ENCODE measurements at regions not wholly inside any gene's neighbourhood (a gene's known extent, or its start where the extent isn't known, plus 50 kb on each side); places are given as distances from the start of the nearest gene placed in this dataset.

DNA sequence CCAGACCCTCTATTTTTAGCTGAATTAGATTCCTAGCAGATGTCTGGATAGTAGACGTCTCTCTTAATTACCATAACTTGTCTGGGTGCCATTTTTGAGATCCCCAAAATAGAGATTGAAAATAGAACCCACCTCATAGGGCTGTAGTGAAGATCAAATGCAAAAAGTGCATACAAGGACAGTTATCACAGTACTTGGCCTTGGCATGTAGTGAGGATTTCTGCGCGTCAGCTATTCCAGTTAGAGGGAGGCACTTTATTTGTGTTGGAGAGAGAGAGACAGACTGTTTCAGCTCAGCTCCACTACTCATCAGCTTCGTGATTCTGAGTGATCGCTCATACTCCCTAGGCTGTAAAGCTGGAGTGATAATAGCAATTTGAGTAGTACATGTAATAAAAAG is 59.6 kb upstream of the CDH13 start:
- no peak for DNase-seq (ENCODE audit: low read depth, low spot score)

DNA sequence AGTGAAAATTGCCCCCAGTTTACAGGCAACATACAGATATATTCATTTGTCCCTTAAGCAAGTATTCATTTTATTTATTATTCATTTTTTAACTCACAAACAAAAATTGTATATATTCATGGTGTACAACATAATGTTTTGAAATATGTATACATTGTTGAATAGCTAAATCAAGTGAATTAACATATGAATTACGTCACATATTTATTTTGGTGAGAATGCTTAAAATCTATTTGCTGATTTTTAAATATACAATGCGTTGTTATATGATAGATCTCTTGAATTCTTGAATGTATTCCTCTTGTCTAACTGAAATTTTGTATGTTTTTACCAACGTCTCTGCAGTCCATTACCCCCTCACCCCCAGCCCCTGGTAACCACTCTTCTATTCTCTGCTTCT is 63.4 kb upstream of the CDH13 start:
- no peak for DNase-seq (ENCODE audit: low read depth, low spot score)

DNA sequence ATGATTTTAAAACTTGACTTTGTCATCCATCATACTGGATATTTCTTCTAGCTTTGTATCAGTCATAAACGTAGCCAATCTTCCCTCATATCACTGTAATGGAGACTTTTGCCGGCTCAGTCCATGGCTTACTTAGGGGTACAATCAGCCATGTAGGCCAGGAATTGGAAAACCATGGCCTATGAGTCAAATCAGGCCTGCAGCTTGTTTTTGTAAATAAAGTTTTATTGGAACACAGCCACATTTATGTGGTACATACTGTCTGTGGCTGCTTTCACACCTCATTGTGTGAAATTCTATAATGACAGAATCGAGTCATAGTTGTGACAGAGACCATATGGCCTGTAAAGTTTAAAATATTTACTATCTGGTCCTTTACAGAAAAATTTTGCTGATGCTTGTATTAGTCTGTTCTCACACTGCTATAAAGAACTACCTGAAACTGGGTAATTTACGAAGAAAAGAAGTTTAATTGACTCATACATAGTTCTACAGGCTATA is 64.5 kb upstream of the CDH13 start:
- DNase-seq (ENCODE audit: low read depth, low spot score): no peak

DNA sequence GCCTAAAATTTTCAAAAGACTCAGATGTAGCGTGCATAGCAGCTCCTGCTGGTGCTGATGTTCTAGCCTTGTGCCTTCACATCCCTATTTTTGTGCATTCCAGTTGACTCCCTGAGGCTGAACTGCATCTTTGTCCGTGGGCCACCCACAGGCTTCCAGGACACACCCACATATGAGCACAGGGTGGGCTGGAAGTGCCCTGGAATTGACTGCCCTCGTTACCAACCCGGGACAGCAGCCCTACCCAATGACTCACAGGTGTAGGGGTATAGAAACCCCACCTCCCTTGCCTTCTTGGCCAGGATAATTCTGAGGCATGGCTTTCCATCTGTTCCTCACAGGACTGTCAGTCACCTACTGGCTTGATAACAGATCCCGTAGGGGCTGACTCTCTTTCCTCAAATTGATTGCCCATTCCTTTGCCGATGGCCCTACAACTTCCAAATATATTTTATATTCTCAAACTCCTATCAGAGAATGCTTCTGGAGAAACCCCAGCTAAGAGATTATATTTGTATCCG is 65.9 kb upstream of the CDH13 start:
- DNase-seq (ENCODE audit: low read depth, low spot score): no peak

DNA sequence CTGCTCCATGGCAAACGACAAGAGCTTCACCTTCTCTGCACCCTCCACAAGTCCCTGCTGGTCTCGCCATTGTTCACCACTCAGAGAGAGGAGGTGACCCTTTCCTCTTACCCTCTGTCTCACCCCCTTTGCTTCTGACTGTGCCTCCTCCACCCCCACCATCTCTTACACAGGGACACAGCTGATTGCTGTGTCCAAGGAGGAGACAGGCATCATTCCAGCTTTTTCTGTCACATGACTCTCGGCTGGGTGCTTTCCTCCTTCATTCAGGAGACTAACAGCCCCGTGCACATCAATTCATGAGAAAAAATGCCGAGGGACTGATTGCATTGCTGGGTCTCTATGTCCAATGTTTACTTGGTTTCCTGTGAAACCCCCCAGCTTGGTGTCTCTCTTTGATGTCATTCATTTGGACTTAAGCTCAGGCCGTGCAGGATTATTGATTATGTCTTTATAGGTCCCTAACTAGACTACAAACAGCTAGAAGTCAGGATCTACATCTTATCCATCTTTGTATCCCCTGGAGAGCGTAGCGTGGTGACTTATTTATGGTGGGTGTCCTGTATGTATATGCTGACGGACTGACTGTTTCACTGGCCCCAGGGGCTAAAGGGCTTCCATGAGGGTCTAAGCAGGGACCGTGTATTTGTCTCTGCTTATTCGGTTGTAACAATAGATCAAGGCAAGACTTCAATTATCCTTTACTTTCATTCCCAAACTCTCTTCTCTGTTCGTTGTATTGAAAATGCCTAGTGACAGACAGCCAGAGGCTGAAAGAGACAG is 82.2 kb upstream of the CDH13 start:
- no peak for DNase-seq (ENCODE audit: low read depth, low spot score)

DNA sequence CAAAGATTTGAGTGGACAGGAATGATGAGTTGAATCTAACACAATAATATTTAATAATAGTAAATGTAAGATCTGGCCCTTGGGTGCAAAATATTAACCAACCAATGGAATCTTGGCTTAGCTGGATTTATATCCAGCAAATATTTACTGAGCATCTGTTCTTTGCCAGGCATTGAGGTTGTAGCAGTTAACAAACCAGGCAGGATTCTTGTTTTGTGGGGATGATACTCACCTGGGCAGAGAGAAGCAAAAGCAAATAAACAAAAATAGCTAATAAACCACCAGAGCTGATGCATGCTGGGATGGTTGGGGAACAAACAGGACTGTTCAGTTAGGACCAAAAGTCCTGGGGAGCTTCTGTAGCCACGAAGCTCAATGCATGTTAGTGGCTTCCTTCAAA is 84.1 kb upstream of the CDH13 start:
- no peak for DNase-seq (ENCODE audit: low read depth, low spot score)

DNA sequence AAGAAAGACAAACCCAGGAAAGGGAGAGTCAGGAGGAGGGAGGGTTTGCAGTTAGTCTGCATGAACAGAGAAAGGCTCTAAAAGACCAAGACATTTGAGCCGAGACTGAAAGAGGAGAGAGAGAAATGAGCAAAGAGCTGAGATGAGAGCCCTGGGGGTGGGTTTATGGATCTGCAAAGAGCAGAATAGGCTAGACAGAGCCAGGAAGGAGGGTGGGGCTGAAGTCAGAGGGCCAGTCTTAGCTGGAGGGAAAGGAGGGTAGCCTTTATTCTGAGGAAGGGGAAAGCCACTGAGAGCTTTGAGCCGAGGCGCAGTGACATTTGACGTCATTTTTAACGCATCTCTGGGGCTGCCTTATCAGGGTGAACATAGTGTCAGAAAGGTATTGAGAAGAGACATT is 85.7 kb upstream of the CDH13 start:
- no peak for DNase-seq (ENCODE audit: low read depth, low spot score)

DNA sequence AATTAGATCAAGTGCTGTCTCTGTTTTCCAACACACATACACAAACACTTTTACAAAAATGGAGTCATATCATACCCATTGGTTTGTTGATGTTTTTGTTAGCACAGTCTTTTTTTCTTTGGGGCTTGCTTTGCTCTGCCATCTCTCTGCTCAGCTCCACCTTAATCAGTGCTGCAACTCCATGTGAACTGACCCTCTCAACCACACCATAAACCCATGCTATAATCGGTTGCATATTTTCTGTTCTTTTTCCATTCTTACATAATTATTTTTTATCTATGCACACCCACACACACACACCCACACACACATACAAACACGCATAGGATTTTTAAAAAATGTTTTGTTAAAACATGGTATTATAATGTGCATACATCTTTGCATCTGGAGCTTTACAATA is 91.0 kb upstream of the CDH13 start:
- DNase-seq (ENCODE audit: low read depth, low spot score): no peak

DNA sequence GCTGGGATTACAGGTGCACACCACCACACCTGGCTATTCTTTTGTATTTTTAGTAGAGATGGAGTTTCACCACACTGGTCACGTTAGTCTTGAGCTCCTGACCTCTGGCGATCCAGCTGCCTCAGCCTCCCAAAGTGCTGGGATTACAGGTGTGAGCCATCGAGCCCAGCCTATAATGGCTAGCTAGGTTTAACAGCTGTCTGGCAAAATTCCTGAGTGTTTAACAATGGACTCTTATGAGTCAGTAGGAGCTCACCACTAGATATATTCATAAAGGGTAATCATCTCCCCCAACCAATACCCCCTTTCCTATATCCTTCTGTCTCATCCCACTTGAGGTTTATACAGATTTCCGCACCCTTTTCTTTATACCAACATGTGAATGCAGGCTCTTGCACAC is 91.5 kb upstream of the CDH13 start:
- DNase-seq (ENCODE audit: low read depth, low spot score): no peak

DNA sequence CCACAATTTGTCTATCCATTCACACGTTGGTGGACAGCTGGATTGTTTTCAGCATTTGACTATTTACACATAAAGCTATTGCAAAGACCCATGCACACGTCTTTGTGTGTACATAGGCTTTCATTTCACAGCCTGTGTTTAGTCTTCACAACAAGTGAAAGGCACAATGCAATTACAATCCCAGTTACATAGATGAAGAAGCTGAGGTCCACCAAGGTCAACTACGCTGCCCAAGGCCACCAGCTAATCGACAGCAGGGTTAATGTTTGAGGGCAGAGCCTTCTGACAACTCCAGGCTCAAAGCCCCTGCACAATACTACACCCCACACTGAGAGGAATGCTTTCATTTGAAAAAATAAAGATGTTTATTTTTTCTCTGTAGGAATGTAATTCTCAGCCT is 93.6 kb upstream of the CDH13 start:
- DNase-seq (ENCODE audit: low read depth, low spot score): no peak

DNA sequence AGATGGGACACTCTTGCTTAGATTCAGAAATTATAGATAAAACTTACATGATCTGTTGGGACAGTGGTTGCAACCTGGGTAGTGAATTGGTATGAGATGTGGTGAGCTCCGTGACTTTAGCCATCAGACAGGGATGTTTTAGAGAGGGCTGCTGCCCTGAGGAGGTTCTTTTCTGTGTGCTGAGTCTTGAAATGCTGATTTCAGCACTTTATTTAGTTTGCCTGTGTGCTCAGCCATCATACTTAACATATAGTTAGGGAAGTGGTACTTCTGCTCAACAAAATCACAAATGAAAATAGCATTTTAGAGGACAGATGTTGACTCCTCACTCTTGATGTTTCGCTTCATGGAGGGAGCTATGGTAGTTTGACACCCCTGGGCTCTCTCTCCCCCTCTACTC is 95.9 kb upstream of the CDH13 start:
- DNase-seq (ENCODE audit: low read depth, low spot score): no peak

DNA sequence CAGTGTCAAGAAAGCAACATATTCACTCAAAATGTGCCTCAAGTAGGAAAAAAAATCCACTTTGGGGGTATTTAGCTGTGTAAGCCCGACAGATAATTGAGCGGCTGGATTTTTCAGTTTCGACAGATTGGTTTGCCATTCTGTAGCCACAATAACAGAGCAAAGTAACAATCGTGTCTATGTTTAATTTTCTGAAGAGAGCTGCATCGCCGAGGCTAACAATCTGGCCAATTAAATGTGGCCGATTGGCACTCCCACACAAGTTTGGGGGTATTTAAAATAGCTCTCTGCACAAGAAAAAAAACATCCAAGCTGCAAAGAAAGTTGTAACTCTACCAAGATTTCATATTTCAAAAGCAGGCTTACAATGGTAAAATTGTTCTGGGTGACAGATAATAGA is 99.7 kb upstream of the CDH13 start:
- DNase-seq (ENCODE audit: low read depth, low spot score): no peak

DNA sequence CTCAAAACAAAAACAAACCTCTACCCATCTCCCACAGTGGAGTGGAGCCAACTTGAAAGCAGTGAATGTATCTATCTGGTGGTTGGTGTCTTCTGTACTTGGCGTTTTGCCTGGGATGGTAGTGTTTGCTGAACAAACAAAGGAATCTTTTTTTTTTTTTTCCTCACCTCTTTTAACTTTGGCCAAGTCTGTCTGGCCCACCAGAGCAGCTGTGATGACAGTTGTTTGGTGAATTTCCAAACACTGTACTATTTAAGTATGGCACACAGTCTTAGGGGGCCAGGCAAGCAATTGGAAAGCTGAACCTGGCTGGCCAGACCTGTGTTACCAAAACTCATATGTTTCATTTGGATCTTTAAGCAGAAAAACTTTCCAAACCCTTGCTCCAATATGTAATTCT is 101.8 kb upstream of the CDH13 start:
- DNase-seq (ENCODE audit: low read depth, low spot score): no peak

DNA sequence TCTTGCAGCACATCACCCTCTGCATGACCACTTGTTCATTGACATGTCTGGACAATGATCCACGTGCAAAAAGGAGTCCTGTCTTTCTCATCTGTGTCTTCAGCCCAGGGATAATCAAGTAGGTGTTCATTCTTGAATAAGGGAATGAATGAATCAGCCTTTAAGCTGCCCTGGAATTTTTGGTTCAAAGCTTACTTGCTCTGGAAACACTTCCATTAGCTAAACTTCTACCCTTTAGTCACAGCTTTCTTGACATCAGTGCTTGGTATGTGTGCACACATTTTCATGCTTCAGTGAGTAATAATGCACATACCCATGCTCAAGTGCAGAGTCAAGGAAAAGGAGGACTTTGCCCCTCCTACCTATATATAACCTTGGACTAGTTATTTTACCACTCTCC is 103.0 kb upstream of the CDH13 start:
- no peak for DNase-seq (ENCODE audit: low read depth, low spot score)

DNA sequence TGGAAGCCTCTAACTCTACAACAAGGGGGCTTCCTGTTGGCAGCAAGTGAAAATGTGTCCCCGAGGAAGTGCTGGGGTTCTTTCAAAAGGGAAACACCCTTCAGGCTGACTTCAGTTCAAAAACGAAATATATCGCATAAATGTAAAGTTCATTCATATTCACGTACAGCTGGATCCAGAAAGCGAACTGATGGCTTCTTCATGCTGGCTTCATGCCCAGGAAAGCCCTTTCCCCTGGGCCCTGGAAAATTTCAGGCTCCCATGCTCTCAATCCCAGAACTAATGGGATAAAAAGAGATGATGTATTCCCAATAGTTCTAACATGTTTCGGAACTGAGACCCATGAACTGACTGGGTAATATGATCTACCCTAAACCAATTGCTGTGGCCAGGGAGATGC is 104.7 kb upstream of the CDH13 start:
- no peak for DNase-seq (ENCODE audit: low read depth, low spot score)

DNA sequence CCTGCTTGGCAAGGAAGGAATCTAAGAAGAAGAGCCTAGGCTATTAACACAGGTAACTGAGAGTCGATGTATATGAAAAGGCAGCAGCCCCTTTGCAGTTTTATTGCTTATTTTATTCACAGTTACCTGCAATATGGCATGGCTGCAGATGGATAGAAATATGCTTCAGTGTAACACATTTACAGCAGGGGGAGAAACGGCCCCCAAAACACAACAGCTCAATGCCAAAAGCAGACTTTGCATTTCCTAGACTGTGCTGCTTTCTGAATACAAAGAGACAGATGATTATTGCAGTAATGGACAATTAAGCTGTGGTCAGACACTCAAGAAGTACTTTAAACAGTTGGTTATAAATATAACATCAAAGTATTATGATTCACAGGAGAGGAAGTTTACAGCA is 108.0 kb upstream of the CDH13 start:
- no peak for DNase-seq (ENCODE audit: low read depth, low spot score)

DNA sequence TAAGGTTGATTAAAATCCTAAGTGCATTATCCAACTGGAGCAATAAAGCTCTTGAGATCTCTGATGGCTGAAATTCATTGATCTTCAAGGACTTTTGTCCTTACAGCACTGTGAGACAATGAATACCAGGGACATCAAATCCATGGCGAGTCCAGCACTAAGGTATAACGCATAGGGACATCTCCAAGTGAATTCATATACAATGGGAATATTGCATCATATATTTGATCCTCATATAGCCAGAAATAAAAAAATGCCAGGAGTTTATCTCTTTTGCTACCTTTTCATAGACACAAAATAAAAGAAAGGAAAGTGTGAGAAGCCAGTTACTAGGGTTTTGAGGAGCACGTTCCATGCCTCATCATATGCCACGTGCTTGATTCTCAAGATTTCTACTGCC is 112.5 kb upstream of the CDH13 start:
- no peak for DNase-seq (ENCODE audit: low read depth, low spot score)

DNA sequence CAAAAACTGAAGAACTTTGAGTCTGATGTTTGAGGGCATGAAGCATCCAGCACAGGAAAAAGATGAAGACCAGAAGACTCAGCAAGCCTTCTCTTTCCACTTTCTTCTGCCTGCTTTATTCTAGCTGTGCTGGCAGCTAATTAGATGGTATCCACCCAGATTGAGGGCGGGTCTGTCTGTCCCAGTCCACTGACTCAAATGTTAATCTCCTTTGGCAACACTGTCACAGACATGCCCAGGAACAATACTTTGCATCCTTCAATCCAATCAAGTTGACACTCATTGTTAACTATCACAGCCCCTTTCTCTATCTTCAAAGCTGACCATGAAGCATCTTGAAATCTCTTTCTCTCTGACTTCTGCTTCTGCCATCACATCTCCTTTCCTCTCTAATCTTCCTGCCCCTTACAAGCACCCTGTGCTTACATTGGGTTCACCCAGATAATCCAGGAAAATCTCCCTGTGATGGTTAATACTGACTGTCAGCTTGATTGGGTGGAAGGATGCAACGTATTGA is 115.9 kb upstream of the CDH13 start:
- no peak for DNase-seq (ENCODE audit: low read depth, low spot score)

DNA sequence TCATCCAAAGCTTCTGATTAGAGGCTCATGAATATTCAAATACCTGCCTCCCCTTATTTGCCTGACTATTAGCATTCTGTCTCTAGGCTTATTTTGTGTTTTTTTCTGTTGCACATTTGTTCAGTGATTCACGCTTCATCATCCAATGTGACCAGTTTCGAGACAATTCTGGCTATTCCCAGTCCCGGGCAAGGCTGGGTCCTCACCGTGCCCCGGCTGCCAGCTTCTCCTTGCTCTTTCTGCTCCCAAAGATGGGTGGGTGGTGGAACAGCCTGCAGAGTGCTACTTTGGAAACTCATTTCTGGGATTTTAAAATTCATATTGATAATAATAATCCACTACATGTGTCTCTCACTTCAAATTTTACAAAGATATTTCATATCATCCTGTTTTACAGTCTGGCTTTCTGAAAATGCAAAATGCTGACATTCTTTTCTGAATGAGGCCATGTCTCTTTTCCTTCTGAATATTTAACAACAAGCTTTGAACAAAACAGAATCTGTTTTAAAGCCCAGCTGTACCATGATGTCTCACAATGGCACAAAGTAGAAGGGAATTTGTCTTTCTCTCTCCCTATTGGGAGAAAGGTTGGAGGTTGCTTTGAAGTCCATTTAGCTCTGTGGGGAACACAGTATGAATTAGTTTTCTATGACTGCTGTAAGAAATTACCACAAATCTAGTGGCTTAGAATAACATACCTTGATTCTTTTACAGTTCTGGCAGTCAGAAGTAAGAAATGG is 116.9 kb upstream of the CDH13 start:
- no peak for DNase-seq (ENCODE audit: low read depth, low spot score)

DNA sequence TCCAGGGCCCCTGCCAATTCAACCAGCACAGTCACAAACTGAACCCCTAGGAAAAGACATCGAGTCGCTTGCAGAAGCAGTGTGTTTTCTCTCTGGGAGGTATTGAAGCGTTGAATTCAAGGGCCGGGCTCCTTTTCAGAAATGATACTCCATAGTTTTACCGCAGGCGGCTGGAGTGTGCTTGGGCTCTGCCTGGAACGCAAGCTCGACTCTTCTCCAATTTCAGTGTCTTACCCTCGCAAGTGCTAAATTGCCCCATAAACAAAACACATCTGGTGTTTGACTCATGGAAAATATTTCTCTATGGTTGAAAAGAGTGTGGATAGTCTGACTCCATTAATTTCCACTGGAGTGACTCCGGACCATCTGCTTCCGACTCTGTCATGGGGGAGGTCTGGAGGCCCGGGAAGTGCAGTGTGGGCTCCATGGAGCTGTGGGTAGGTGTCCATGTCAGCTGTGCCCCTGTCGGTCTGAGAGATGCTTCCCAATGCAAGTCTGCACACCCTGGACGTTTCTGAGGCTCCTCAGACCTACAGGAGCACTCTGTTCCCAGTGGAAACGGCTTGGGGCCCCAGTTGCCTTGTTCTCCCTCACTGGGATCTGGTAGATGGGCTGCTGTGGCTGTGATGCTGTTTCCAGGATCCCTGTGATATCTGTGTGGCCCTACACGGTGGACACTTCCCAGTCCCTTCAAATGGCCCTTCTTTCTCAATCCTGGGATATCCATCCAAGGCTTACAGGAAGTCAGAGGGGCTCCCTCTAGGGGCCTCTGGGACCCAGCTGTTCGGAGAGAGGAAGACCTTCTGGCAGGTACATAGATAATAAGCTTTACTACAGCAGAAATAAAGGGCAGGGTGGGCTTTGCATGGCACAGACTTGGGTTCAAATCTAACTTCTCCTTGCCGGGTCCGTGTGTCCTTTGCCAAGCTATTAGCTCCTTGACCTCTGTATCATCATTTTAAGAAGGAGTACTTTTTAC is 119.8 kb upstream of the CDH13 start:
- DNase-seq (ENCODE audit: low read depth, low spot score): no peak

DNA sequence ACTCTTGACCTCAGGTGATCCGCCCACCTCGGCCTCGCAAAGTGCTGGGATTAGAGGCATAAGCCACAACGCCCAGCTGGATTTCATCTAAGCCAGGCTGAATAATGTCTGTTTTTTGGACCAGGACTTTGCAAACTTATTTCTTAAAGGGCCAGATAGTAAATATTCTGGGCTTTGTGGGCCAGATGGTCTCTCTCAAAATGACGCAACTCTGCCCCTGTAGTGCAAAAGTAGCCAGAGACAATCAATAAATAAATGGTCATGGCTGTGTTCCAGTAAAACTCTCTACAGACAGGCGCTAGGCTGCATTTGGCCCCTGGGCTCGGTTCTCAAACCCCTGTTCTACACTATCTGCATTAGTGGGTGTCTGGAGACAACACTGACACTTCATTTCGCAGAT is 121.9 kb upstream of the CDH13 start:
- no peak for DNase-seq (ENCODE audit: low read depth, low spot score)

DNA sequence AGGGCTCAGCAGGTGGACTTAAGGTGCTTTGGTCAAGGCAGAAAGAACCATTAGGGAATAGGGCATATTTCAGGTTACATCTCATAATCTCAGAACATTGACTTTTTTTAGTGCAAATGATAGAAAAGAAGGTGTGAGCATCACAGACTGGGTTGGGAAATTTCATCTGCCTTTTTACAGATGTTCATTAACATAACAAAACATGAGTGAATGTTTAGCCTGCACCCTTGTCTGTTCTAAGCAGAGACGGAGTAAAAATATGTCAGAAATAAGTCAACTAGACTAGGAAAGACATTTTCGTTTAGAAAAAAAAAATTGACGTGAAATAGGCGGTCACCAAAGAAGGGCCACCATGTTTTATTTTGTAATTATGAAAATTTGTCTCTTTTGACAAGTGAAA is 127.5 kb upstream of the CDH13 start:
- DNase-seq (ENCODE audit: low read depth, low spot score): no peak

All from activated naive CD8-positive, alpha-beta T cell treated with anti-CD3 and anti-CD28 coated beads, Interleukin-2, amount 50 U/mL, for 16 hours (primary cell).